Inflammatory macrophage treated with lipopolysaccharide for 4 hours (primary cell): ENCODE measurements at regions not wholly inside any gene's neighbourhood (a gene's known extent, or its start where the extent isn't known, plus 50 kb on each side); places are given as distances from the start of the nearest gene placed in this dataset.
"Not testable (repeated sequence)": the region's sequence is repeated elsewhere in the genome, so short reads cannot be mapped to it uniquely, and the experiment has no call there.

Experiments used
- DNase-seq: peaks from one replicate; pipeline ENCODE4 v3.0.0-alpha.2; 2020

- no peak for DNase-seq
Measured at GRCh38 chr2:198604599-198604998, 800.2 kb downstream of the PLCL1 start.

- not testable (repeated sequence) for DNase-seq
Measured at GRCh38 chr2:198602986-198603385, 798.6 kb downstream of the PLCL1 start.

- no peak for DNase-seq
Measured at GRCh38 chr2:198597648-198598047, 793.3 kb downstream of the PLCL1 start.

GRCh38 chr2:198596985-198597384, 792.6 kb downstream of the PLCL1 start:
- no peak for DNase-seq

- DNase-seq: no peak
Measured at GRCh38 chr2:198595721-198596120, 791.3 kb downstream of the PLCL1 start.

- DNase-seq: no peak
Measured at GRCh38 chr2:198591586-198591985, 787.2 kb downstream of the PLCL1 start.

GRCh38 chr2:198587741-198588140, 783.3 kb downstream of the PLCL1 start:
- no peak for DNase-seq

- DNase-seq: no peak
Measured at GRCh38 chr2:198587240-198587639, 782.8 kb downstream of the PLCL1 start.

- no peak for DNase-seq
Measured at GRCh38 chr2:198571393-198571792, 767.0 kb downstream of the PLCL1 start.

- no peak for DNase-seq
Measured at GRCh38 chr2:198558176-198558575, 753.8 kb downstream of the PLCL1 start.

- DNase-seq: no peak
Measured at GRCh38 chr2:198546122-198546521, 741.7 kb downstream of the PLCL1 start.

GRCh38 chr2:198545411-198545810, 741.0 kb downstream of the PLCL1 start:
- no peak for DNase-seq

- no peak for DNase-seq
Measured at GRCh38 chr2:198544461-198544860, 740.1 kb downstream of the PLCL1 start.

GRCh38 chr2:198534756-198535155, 730.4 kb downstream of the PLCL1 start:
- DNase-seq: no peak

- no peak for DNase-seq
Measured at GRCh38 chr2:198525211-198525969, 721.0 kb downstream of the PLCL1 start.

GRCh38 chr2:198523710-198524109, 719.3 kb downstream of the PLCL1 start:
- no peak for DNase-seq

GRCh38 chr2:198518935-198519334, 714.5 kb downstream of the PLCL1 start:
- DNase-seq: no peak

- no peak for DNase-seq
Measured at GRCh38 chr2:198517976-198518375, 713.6 kb downstream of the PLCL1 start.

- DNase-seq: not testable (repeated sequence)
Measured at GRCh38 chr2:198508610-198509009, 704.2 kb downstream of the PLCL1 start.

GRCh38 chr2:198499539-198499938, 695.1 kb downstream of the PLCL1 start:
- no peak for DNase-seq

- no peak for DNase-seq
Measured at GRCh38 chr2:198498516-198498915, 694.1 kb downstream of the PLCL1 start.

GRCh38 chr2:198498048-198498447, 693.7 kb downstream of the PLCL1 start:
- DNase-seq: no peak

GRCh38 chr2:198494931-198495330, 690.5 kb downstream of the PLCL1 start:
- DNase-seq: no peak

GRCh38 chr2:198490748-198491147, 686.4 kb downstream of the PLCL1 start:
- DNase-seq: no peak

- no peak for DNase-seq
Measured at GRCh38 chr2:198488964-198489363, 684.6 kb downstream of the PLCL1 start.
